IPS-NIHi11 (cell line): ENCODE measurements at regions not wholly inside any gene's neighbourhood (a gene's known extent, or its start where the extent isn't known, plus 50 kb on each side); places are given as distances from the start of the nearest gene placed in this dataset.

ENCODE experiments used
- DNase-seq: peaks from one replicate; pipeline ENCODE4 v3.0.0; 2012; ENCODE audit warnings: mixed read lengths, low spot score

DNA sequence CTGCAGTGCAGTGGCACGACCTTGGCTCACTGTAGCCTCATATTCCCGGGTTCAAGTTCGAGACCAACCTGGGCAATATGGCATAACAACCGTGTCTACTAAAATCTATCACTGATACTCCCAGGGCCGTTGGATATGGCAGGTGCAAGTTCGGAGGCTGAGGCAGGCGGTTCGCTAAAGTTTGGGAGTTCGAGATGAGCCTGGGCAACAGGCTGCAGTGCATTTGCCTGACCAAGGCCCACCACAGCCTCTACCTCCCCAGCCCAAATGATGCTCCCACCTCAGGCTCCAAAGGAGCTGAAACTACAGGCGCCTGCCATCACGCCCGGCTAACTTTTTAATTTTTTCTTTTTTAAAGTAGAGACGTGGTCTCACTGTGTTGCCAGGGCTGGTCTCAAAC is 177.1 kb upstream of the ALG10B start:
- no peak for DNase-seq

GRCh38 chr12:38141239-38141638 is 175.3 kb upstream of the ALG10B start:
- no peak for DNase-seq

GRCh38 chr12:38141861-38142260 is 174.7 kb upstream of the ALG10B start:
- DNase-seq = no peak

- DNase-seq = no peak
These were observed 173.6 kb upstream of the ALG10B start for GRCh38 chr12:38142974-38143373.

- no peak for DNase-seq
These were observed 172.5 kb upstream of the ALG10B start for GRCh38 chr12:38144049-38144448.

- no peak for DNase-seq
These were observed 171.8 kb upstream of the ALG10B start for GRCh38 chr12:38144601-38145436.

- DNase-seq = peak; percentile 70
These were observed 167.0 kb upstream of the ALG10B start for GRCh38 chr12:38149395-38150073.

DNA sequence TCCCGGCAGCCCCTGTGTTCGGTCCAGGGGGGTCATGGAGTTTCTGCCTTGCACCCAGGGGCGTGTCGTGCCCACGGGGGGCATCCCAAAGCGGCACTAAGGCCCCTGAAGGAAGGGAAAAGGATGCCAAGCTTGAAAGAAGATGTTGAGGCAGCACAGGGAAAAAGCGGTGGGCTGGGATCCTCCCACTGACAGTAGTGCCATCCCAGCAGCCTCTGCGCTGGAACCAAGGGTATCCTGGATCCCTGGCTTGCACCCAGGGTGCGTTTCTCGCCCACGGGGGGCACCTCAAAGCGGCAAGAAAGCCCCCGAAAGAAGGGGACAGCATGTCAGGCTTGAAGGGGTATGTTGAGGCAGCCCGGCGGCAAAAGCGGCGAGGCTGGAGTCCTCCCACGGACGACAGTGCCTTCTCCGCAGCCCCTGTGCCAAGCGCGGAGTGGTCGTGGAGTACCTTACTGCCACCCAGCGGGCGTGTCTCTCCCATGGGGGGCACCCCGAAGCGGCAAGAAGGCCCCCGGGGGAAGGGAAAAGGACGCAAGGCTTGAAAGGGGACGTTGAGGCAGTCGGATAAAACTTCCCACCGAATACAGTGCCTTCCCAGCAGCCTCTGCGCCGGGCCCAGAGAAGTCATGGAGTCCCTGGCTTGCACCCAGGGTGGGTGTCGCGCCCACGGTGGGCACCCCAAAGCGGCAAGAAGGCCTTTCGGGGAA is 164.4 kb upstream of the ALG10B start:
- DNase-seq = no peak

- no peak for DNase-seq
These were observed 163.5 kb upstream of the ALG10B start for GRCh38 chr12:38152816-38153736.

DNA sequence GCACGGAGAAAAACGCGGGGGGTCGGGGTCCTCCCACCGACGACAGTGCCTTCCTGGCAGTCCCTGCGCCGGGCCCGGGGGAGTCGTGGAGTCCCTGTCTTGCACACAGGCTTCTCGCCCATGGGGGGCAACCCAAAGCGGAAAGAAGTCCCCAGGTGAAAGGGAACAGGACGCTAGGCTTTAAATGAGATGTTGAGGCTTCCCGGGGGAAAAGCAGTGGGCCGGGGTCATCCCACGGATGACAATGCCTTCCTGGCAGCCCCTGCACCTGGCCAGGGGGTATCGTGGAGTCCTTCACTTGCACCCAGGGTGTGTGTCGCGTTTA is 162.9 kb upstream of the ALG10B start:
- DNase-seq = no peak

GRCh38 chr12:38154096-38155019 is 162.2 kb upstream of the ALG10B start:
- no peak for DNase-seq

DNA sequence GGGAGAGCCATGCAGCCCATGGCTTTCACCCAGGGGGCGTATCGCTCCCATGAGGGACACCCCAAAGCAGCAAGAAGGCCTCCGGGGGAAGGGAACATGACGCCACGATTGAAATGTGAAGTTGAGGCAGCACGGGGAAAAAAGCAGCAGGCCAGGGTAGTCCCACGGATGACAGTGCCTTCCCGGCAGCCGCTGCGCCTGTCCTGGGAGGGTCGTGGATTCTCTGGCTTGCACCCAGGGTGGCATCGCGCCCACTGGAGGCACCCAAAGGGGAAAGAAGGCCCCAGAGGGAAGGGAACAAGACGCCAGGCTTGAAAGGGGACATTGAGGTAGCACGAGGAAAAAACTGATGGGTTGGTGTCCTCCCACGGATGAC is 161.6 kb upstream of the ALG10B start:
- no peak for DNase-seq

- DNase-seq = no peak
These were observed 160.8 kb upstream of the ALG10B start for GRCh38 chr12:38155526-38156496.

- DNase-seq = no peak
These were observed 159.9 kb upstream of the ALG10B start for GRCh38 chr12:38156497-38157245.

- DNase-seq = no peak
These were observed 159.2 kb upstream of the ALG10B start for GRCh38 chr12:38157274-38157932.

GRCh38 chr12:38157933-38158401 is 158.6 kb upstream of the ALG10B start:
- DNase-seq = no peak

GRCh38 chr12:38158428-38159091 is 158.0 kb upstream of the ALG10B start:
- DNase-seq = no peak

DNA sequence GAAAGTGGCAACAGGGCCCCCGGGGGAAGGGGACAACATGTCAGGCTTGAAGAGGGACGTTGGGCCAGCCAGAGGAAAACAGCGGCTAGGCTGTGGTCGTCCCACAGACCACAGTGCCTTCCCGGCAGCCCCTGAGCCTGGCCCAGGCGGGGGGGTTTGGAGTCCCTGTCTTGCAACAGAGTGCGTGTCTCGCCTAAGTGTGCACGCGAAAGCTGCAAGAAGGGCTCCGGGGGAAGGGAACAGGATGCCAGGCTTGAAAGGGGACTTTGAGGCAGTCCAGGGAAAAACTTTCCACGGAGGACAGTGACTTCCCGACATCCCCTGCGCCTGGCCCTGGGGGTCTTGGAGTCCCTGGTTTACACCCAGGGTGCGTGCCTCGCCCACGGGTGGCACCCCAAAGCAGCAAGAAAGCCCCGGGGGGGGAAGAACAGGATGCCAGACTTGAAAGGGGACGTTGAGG is 157.5 kb upstream of the ALG10B start:
- no peak for DNase-seq
